Suppressor macrophage (primary cell): ENCODE measurements at regions not wholly inside any gene's neighbourhood (a gene's known extent, or its start where the extent isn't known, plus 50 kb on each side); places are given as distances from the start of the nearest gene placed in this dataset.

Source experiments
- DNase-seq, 4 experiments: peaks; one replicate each; pipeline ENCODE4 v3.0.0-alpha.2; 2020 to 2022

GRCh38 chr21:29228306-29228705, 70.4 kb upstream of the BACH1 start:
- DNase-seq, result peak in 3 of 4 experiments; percentile 29 to 52 (median 33)

GRCh38 chr21:29230551-29231261, 68.0 kb upstream of the BACH1 start:
- peak in 2 of 4 experiments; percentile 9 to 36 for DNase-seq

- DNase-seq, result no peak
Measured at GRCh38 chr21:29231756-29232529, 66.8 kb upstream of the BACH1 start.

GRCh38 chr21:29232530-29233255, 66.0 kb upstream of the BACH1 start:
- DNase-seq, result no peak

- DNase-seq, result peak; percentile 63 to 69 (median 68)
Measured at GRCh38 chr21:29233256-29233546, 65.5 kb upstream of the BACH1 start.

DNA sequence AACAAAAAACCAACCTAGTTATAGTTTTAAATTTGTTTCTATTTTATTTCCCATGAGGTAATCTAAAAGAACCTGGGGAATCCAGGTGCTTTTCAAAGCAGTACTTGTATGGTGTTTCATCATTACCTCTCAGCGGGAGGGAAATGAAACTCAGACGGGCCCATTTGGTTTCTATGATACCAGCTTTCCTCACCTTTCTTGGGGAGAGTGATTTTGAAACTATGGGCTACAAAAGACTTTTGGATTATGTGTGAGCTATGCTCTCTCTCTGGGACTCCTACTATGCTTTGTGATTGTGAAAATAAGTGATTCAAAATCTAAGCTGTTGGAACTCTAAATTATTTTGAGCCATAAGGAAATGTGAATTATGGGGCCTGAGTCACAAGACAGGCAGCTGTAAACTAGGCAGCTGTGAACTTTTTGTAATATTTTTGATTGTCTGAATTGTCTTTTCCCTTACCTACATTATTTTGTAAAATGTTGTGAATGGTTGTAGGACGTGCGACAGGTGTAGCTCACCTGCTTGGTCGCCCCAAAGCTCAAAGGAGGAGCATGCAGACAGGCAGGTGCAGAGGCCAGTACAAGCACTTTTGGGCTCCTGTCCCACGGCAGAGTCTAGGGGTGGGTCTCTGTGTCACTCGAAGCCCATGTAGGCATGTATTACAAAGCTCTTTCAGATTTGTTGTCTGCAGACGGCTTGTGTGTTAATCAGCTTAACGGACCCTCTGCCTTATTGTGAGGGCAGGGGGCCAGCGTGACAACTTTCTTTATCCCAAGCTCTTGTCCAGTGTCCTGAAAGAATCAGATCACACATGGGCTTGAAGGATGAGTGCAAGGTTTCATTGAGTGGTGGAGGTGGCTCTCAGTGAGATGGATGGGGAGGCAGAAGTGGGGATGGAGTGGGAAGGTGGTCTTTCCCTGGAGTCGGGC, 64.8 kb upstream of the BACH1 start:
- DNase-seq, result peak in 2 of 4 experiments; percentile 33 to 35

GRCh38 chr21:29235714-29236197, 63.0 kb upstream of the BACH1 start:
- DNase-seq, result peak; percentile 26 to 71 (median 48)

- DNase-seq, result peak; percentile 17 to 51 (median 32)
Measured at GRCh38 chr21:29236201-29236600, 62.5 kb upstream of the BACH1 start.

DNA sequence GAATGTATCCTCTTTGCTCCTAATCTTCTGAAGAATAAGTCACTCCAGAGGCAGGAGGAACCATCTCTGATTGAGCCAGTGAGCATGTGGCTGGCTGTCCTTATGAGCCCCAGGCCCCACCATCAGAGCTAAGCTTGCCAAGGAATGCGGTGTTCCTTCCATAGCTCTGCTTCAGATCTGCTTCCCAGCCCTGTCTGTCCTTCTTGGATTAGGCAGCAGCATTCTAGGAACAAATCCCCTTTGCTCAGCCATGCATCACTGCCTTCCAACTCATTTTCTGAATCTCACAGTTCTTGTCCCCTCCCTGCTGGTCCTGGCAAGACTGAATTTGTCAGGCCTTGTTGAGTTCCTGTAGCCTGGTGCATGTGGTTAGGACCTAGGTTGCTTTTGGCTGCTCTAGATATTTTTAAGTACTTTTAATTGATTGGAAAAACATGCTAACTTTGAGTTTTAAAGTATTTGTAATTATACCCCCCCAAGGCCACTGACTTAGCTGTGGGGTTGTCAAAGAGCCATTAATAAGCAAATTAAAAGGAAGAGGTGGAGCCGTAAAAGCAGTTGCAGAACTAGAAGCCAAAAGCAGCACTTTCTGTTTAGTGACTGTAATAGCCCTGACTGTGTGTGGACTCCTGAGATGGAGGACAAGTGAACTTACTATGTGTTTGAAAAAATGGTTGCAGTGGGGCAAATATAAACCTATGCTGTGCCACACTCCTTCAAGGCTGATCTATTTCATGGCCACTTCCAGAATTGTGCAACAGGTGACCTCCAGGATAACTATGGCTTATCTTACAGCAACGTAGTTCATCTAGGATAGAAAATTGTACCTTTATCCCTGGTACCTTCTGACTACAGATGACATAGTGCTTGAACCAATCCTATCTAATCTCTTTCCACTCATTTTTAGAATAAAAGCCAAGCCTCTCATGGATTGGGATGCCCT, 61.3 kb upstream of the BACH1 start:
- peak in 2 of 4 experiments; percentile 13 to 50 for DNase-seq

- DNase-seq, result peak in 3 of 4 experiments; percentile 37 to 61 (median 56)
Measured at GRCh38 chr21:29238053-29238966, 60.4 kb upstream of the BACH1 start.

- peak; percentile 45 to 71 (median 54) for DNase-seq
Measured at GRCh38 chr21:29238967-29239290, 59.8 kb upstream of the BACH1 start.

- DNase-seq, result no peak
Measured at GRCh38 chr21:29240136-29240535, 58.6 kb upstream of the BACH1 start.

DNA sequence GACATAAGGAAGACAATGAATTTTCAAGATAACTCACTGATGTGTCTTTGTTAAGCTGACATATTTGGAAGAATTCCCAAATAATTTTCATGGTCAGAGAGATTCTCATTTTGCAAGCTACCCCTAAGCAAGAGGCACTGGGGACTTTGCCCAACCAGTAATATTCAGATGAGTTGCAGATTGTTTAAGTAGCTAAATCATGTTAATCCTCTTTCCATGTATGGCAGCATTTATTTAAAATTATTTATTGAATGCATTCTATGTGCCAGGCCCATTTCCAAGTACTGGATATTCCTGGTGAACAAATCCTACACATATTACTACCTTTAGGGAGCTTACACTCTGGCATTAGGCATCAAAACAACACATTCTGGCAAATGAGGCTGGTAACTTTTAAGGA, 56.5 kb upstream of the BACH1 start:
- DNase-seq, result no peak

DNA sequence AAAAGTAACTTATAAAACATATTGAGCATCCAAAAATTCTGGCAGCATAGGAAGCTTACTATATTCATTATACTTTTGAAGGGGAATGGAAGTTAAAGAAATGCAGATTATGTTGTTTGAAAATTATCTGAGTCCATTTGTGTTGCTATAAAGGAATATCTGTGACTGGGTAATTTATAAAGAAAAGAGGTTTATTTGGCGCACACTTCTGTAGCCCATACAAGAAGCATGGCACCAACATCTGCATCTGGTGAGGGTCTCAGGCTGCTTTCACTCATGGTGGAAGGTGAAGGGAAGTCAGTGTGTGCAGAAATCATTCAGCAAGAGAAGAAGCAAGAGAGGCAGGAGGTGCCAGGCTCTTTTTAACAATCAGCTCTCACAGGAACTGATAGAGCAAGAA, 55.5 kb upstream of the BACH1 start:
- DNase-seq, result no peak

DNA sequence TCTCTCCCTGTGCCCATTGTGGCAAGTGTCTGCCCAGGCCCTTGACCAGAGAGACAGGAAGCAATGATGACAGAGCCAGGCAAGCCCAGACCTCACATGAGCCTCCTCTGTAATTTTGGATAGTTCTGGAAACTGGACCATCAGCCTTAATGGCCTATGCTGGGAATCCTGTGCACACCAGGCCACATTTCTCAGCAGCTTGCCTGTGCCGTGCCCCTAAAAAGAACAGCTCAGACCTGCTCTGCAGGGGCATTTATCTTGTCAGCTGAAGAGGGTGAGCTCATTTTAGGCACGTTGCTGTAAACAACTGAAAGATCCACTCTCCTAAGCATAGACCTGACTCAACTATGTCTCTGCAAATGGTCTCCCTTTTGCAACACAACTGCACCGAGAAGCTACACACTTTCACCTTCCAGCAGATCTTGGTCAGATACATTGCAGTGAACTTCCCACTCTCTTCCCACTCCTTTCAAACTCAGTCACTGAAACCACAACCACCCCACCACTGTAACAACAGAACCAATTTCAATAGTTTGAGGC, 53.5 kb upstream of the BACH1 start:
- peak; percentile 61 to 89 (median 76) for DNase-seq

DNA sequence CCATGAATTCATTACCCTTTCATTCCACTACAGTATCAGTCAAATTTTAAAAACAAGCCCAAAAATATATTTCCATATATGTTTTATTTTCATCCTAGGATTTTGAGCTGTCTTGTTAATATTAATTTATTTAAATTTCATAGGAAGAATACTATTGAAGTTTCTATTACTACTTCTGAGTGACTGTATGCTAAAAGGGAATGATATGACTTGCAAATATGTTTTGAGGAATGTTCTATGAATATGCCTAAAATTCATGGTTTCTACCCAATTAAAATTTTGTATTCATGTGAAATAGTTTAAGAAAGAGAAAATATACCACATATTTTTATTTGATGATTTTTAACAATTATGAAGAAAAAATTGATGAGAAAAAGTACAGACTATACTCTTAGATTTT, 52.9 kb upstream of the BACH1 start:
- no peak for DNase-seq

DNA sequence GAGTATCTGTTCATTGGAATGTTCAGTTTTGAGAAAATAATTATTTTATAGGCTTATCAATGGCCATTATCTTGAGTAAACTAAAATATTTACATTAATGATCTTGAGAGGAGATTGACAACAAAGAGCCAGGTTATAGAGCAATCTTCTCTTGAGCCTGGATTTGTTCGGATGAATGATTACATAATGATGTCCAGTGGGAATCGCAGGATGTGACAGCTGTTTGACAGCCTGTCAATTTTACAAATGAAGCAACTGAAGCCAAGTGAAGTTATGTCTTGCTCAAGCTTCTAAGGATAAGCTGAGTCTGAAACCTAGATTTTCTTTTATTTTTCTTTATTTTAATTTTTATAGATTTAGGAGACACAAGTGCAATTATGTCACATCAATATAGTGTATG, 52.1 kb upstream of the BACH1 start:
- no peak for DNase-seq

DNA sequence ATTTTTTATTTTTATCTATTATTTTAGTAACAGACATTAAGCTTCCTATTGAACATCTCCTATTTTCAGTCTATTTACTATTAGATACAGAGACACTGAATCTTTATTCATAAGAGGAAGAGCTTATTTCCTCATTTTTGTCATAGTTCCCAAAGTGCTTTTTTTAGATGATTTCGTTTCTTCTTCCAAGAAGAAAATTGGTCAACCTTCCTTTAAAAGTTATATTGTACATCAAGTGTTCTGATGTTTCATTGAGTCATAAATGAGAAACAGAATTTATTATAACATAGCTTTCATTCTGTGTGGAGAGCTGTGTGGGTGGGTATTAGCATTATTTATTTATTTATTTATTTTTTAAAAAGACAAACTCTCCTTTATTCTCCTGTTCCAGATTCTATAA, 50.6 kb upstream of the BACH1 start:
- DNase-seq, result peak in 3 of 4 experiments; percentile 35 to 94 (median 91)
